OCI-LY1 (cell line): ENCODE measurements at regions not wholly inside any gene's neighbourhood (a gene's known extent, or its start where the extent isn't known, plus 50 kb on each side); places are given as distances from the start of the nearest gene placed in this dataset.

Source experiments
- CTCF ChIP-seq: fragments of 200-600 bp; sonication (generic), shearing (Covaris generic); IDR thresholded peaks from 2 replicates; pipeline ENCODE4 v1.5.1; 2017; ENCODE audit warnings: mild to moderate bottlenecking, antibody characterized with exemption, low read length, moderate library complexity, mixed read lengths
- EZH2 ChIP-seq: fragments of 200-600 bp; sonication (generic), shearing (Covaris generic); IDR thresholded peaks from 2 replicates; pipeline ENCODE4 v1.8.0; 2017; ENCODE audit warnings: borderline replicate concordance, mixed run types, mild to moderate bottlenecking, antibody characterized with exemption, low read length, moderate library complexity, mixed read lengths

GRCh38 chr9:21564175-21564574 lies 82.1 kb upstream of the IFNE start:
- no peak for TF ChIP-seq CTCF
- no peak for TF ChIP-seq EZH2
